OCI-LY3 (cell line): ENCODE measurements at regions not wholly inside any gene's neighbourhood (a gene's known extent, or its start where the extent isn't known, plus 50 kb on each side); places are given as distances from the start of the nearest gene placed in this dataset.

Experiments used
- H2AFZ ChIP-seq: fragments of 200-600, 300-600 bp; shearing (Covaris generic); 2 replicates; pipeline ENCODE4 v1.6.0; 2014; ENCODE audit warnings: antibody characterized with exemption, low read depth, low read length
- H3K27ac ChIP-seq: fragments of 200-600, 300-600 bp; sonication (generic); 2 replicates; pipeline ENCODE4 v1.5.1; 2014; ENCODE audit warnings: mild to moderate bottlenecking, low read length, moderate library complexity, mixed read lengths
- H3K27me3 ChIP-seq: fragments of 200-600, 300-600 bp; sonication (generic); 2 replicates; pipeline ENCODE4 v1.6.1; 2014; ENCODE audit warnings: low read depth, low read length, mixed read lengths
- H3K36me3 ChIP-seq: fragments of 200-600, 300-600 bp; sonication (generic); replicated peaks from 2 replicates; pipeline ENCODE3; 2014; ENCODE audit warnings: low read depth, low read length, mixed read lengths
- H3K4me1 ChIP-seq: fragments of 300-600, 200-600 bp; sonication (generic); 2 replicates; pipeline ENCODE4 v1.6.1; 2014; ENCODE audit warnings: low read length, mixed read lengths
- H3K4me2 ChIP-seq: fragments of 200-600, 300-600 bp; sonication (generic); 2 replicates; pipeline ENCODE4 v1.6.1; 2014; ENCODE audit warnings: low read length, mixed read lengths
- H3K4me3 ChIP-seq: fragments of 300-600, 200-600 bp; sonication (generic); 2 replicates; pipeline ENCODE4 v1.5.1; 2014; ENCODE audit warnings: antibody characterized with exemption, mild to moderate bottlenecking, low read length, moderate library complexity
- H3K79me2 ChIP-seq: fragments of 300-600, 200-600 bp; shearing (Covaris generic); 2 replicates; pipeline ENCODE4 v1.6.1; 2014; ENCODE audit warnings: mild to moderate bottlenecking, low read length, mixed read lengths
- H3K9ac ChIP-seq: fragments of 300-600, 200-600 bp; shearing (Covaris generic); 2 replicates; pipeline ENCODE4 v1.6.0; 2014; ENCODE audit warnings: mild to moderate bottlenecking, low read length, moderate library complexity
- H3K9me3 ChIP-seq: fragments of 200-600, 300-600 bp; shearing (Covaris generic); 2 replicates; pipeline ENCODE4 v1.6.1; 2014; ENCODE audit warnings: low read length, mixed read lengths; ENCODE audit not compliant: insufficient read depth
- H4K20me1 ChIP-seq: fragments of 200-600, 300-600 bp; sonication (generic); 2 replicates; pipeline ENCODE4 v1.6.1; 2016; ENCODE audit warnings: low read length, mixed read lengths; ENCODE audit not compliant: insufficient read depth
- CTCF ChIP-seq: fragments of 200-600, 300-600 bp; sonication (generic); IDR thresholded peaks from 2 replicates; pipeline ENCODE4 v1.5.1; 2014; ENCODE audit warnings: antibody characterized with exemption, low read length, low read depth
- EZH2phosphoT487 ChIP-seq: fragments of 200-600 bp; shearing (Covaris generic); IDR thresholded peaks from 2 replicates; pipeline ENCODE4 v1.6.1; 2018; ENCODE audit warnings: antibody characterized with exemption, mixed run types, low read depth

DNA sequence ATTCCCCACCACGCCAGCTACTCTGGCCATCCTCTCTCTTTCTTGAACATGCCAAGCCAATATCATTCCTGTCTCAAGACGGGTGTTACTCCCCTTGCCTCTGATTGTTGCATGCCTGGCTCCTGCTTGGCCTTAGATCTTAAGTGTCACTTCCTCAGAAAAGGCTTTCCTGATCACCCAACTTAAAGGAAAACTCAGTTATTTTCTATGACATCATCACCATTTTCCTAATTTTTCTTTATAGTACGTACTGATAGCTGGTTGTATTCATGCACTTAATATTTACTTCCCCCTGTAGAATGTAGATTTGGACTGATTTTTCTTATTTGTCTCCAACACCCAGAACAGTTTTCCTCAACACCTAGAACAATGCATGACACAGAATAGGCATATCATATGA, 123.8 kb upstream of the TSPAN2 start:
- no peaks in the 10 kb centered on the region for H3K36me3 ChIP-seq
- no peaks in the 10 kb centered on the region for H3K27me3 ChIP-seq
- no peak for TF ChIP-seq EZH2phosphoT487
- TF ChIP-seq CTCF = no peak
- no peak overlapping the region for H2AFZ ChIP-seq
- no peaks in the 10 kb centered on the region for H3K9me3 ChIP-seq
- H3K4me2 ChIP-seq = no peak overlapping the region
- H3K27ac ChIP-seq = no peak overlapping the region
- H3K4me3 ChIP-seq = no peak overlapping the region
- H3K79me2 ChIP-seq = no peaks in the 10 kb centered on the region
- no peaks in the 10 kb centered on the region for H4K20me1 ChIP-seq
- no peaks in the 10 kb centered on the region for H3K4me1 ChIP-seq
- no peak overlapping the region for H3K9ac ChIP-seq

DNA sequence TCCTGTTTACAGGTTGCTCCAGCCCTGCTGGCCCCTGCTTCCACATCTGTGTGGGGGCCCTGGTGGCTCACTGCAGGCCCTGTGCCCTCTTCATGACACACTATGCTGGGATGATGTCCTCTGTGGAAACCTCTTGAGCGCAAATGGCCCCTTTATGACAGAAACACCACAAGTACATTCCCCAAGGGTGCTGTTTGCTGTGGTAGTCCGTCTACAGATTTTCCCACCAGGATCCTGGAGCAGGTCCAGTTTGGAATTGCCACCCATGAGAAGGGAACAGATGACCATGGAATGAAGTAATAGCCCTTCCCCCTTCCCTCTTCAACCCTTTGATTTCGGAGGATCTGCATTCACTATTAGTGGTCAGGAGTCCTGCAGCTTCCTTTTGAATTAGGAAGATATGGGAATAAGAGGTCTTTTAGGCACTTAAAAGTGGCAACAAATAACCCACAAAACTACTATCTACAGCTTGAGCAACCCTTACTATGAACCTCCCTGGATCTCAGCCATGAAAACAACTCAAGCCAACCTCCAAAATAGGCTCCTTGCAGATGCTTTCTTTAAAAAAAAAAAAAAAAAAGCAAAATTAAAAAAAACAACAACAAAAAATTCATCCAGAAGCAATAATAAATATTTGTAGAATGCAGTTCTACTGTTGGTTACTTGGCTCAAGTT, 121.9 kb upstream of the TSPAN2 start:
- Histone ChIP-seq H3K4me2 (no peak overlapping the region), H3K36me3 (no peaks in the 10 kb centered on the region), H3K9me3 (no peaks in the 10 kb centered on the region), H3K9ac (no peak overlapping the region), H3K79me2 (no peaks in the 10 kb centered on the region), H3K27me3 (no peaks in the 10 kb centered on the region), H2AFZ (no peak overlapping the region), H3K4me1 (no peaks in the 10 kb centered on the region), H3K4me3 (no peak overlapping the region), H3K27ac (no peak overlapping the region), H4K20me1 (no peaks in the 10 kb centered on the region)
- TF ChIP-seq EZH2phosphoT487 (no peak), CTCF (no peak)

- H3K4me2 ChIP-seq = no peak overlapping the region
These were observed 121.0 kb upstream of the TSPAN2 start for GRCh38 chr1:115210302-115210711.

GRCh38 chr1:115204513-115204912, 115.2 kb upstream of the TSPAN2 start:
- Histone ChIP-seq H3K4me1 (no peaks in the 10 kb centered on the region), H3K36me3 (no peaks in the 10 kb centered on the region), H3K9me3 (no peaks in the 10 kb centered on the region), H3K4me2 (no peak overlapping the region), H3K27me3 (no peaks in the 10 kb centered on the region), H3K9ac (no peak overlapping the region), H4K20me1 (no peaks in the 10 kb centered on the region), H3K79me2 (no peaks in the 10 kb centered on the region), H2AFZ (no peak overlapping the region), H3K4me3 (no peak overlapping the region), H3K27ac (no peak overlapping the region)
- TF ChIP-seq CTCF (no peak), EZH2phosphoT487 (no peak)

More at GRCh38 chr1:115210302-115210711, 121.0 kb upstream of the TSPAN2 start:
- Histone ChIP-seq H2AFZ (no peak overlapping the region), H3K9ac (no peak overlapping the region), H3K4me1 (no peaks in the 10 kb centered on the region), H3K4me3 (no peak overlapping the region), H3K36me3 (no peaks in the 10 kb centered on the region), H3K27me3 (no peaks in the 10 kb centered on the region), H3K27ac (no peak overlapping the region), H3K79me2 (no peaks in the 10 kb centered on the region), H4K20me1 (no peaks in the 10 kb centered on the region), H3K9me3 (no peaks in the 10 kb centered on the region)
- TF ChIP-seq EZH2phosphoT487 = no peak
- no peak for TF ChIP-seq CTCF
